Transverse colon (tissue), 4 donors: ENCODE measurements at regions not wholly inside any gene's neighbourhood (a gene's known extent, or its start where the extent isn't known, plus 50 kb on each side); places are given as distances from the start of the nearest gene placed in this dataset.

Experiments
- CTCF ChIP-seq, 5 experiments: fragments of 200-600 bp in 3 of 5; fragments of 450-650 bp in 2 of 5; sonication (generic) in 3 of 5; IDR thresholded peaks; 1 replicate in 2 of 5; 2 replicates in 3 of 5; pipeline ENCODE4 v1.5.1; 2016 to 2017; ENCODE audit warnings: antibody characterized with exemption in 5 of 5, inconsistent platforms in 3 of 5, mild to moderate bottlenecking in 2 of 5, moderate library complexity in 1 of 5
- POLR2A ChIP-seq: fragments of 450-650 bp; IDR thresholded peaks from one replicate; pipeline ENCODE4 v1.6.1; 2016; ENCODE audit warnings: antibody characterized with exemption, mild to moderate bottlenecking, moderate library complexity
- POLR2AphosphoS5 ChIP-seq, 3 donors: sonication (generic); formaldehyde crosslinking; IDR thresholded peaks; one replicate each; pipeline ENCODE4 v1.6.1; 2016; ENCODE audit warnings: antibody characterized with exemption in 3 of 3

DNA sequence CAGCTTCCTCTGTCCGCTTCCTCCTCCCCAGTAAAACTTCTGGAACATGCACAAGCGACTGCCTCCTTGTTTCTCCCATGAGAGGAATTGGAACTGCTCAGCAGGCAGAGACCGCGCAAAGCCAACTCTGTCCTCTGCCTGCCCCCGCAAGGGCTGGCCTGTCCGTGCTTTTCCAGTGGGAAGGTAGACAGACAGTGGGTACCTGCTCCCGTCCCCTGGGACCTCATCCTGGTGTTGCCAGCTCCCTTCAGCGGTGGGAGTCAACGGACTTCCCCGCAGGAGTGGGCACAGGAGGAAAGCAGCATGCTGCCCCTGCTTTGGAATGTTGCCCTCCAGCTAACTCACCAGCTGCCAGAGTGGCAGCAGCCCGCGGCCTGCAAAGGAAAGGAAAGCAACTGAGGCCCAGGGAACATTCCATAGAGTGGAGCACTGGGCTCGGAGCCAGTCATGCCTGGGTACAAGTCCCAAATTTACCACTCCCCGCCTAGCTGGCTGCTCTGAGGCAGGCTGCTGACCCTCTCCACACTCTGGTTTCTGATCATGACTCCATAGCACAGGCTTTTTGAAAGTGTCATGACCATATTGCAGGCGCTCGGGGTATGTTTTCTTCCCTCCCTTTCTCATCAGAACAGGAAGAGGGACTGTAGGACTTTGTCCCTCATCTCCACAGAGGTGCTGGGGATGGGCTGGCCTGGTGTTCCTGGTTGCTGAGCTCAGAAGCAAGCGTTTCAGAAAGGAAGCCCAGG is 89.2 kb upstream of the CLMN start:
- TF ChIP-seq POLR2A (no peak), CTCF (IDR thresholded peaks at IDR 0.05) (no peak), POLR2AphosphoS5 (IDR thresholded peaks at IDR 0.05) (no peak)
